ENCODE measurements at regions not wholly inside any gene's neighbourhood (a gene's known extent, or its start where the extent isn't known, plus 50 kb on each side); places are given as distances from the start of the nearest gene placed in this dataset.

DNA sequence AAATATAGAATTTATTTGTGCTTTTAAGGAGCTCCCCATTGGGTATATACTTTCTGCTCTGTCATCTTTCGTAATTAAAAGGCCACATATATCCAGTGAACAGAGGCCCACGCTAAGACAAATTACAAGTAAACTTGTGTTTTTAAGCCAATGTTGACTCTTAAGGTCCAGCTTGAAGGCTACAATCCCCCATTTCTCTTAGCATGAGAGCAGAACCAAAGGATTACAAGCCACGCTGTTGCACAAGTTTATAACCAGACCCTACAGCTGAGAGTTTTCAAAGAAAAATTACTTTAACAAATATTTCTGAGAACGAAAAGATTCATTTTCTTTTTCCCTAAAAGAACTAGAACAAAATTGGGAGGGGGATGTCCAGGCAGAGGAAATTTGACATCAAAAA lies 471.0 kb downstream of the TXNL1 start:
- no peak overlapping the region for H3K27ac ChIP-seq (ENCODE audit: low read length)
- H3K79me2 ChIP-seq (ENCODE audit: insufficient read depth, low read length), result no peaks in the 10 kb centered on the region
- H2AFZ ChIP-seq (ENCODE audit: low read depth, low read length), result no peak overlapping the region
- no peaks in the 10 kb centered on the region for H3K9me3 ChIP-seq (ENCODE audit: insufficient read depth, low read length, severe bottlenecking)
- H3K4me2 ChIP-seq (ENCODE audit: insufficient read depth, low read length), result no peak overlapping the region
- no peaks in the 10 kb centered on the region for H4K20me1 ChIP-seq (ENCODE audit: insufficient read depth, low read length)
- ATAC-seq (ENCODE audit: insufficient read depth, low read depth) (no peak), DNase-seq (no peak)
- no peaks in the 10 kb centered on the region for H3K36me3 ChIP-seq (ENCODE audit: insufficient read depth, low read length)
- TF ChIP-seq EZH2 (IDR thresholded peaks at IDR 0.05; ENCODE audit: borderline replicate concordance, low read depth, low read length, severe bottlenecking), result no peak
- TF ChIP-seq, protein P1, sequence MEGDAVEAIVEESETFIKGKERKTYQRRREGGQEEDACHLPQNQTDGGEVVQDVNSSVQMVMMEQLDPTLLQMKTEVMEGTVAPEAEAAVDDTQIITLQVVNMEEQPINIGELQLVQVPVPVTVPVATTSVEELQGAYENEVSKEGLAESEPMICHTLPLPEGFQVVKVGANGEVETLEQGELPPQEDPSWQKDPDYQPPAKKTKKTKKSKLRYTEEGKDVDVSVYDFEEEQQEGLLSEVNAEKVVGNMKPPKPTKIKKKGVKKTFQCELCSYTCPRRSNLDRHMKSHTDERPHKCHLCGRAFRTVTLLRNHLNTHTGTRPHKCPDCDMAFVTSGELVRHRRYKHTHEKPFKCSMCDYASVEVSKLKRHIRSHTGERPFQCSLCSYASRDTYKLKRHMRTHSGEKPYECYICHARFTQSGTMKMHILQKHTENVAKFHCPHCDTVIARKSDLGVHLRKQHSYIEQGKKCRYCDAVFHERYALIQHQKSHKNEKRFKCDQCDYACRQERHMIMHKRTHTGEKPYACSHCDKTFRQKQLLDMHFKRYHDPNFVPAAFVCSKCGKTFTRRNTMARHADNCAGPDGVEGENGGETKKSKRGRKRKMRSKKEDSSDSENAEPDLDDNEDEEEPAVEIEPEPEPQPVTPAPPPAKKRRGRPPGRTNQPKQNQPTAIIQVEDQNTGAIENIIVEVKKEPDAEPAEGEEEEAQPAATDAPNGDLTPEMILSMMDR (IDR thresholded peaks at IDR 0.05; ENCODE audit: borderline replicate concordance, extremely low read depth, low read length, poor library complexity, severe bottlenecking), result no peak
- H3K4me3 ChIP-seq (ENCODE audit: low read depth in 1 of 2, low read length in 2 of 2), result no peak overlapping the region
- no peaks in the 10 kb centered on the region for H3K27me3 ChIP-seq (ENCODE audit: insufficient read depth, low read length, poor library complexity)
- no peaks in the 10 kb centered on the region for H3K4me1 ChIP-seq (ENCODE audit: insufficient read depth, low read length)
- no peak overlapping the region for H3K9ac ChIP-seq (ENCODE audit: low read depth, low read length)

- Histone ChIP-seq H3K4me3 (ENCODE audit: low read depth in 1 of 2, low read length in 2 of 2) (no peak overlapping the region), H4K20me1 (ENCODE audit: insufficient read depth, low read length) (no peaks in the 10 kb centered on the region), H3K9ac (ENCODE audit: low read depth, low read length) (no peak overlapping the region), H3K27ac (ENCODE audit: low read length) (no peak overlapping the region), H2AFZ (ENCODE audit: low read depth, low read length) (no peak overlapping the region), H3K4me1 (ENCODE audit: insufficient read depth, low read length) (no peaks in the 10 kb centered on the region), H3K79me2 (ENCODE audit: insufficient read depth, low read length) (no peaks in the 10 kb centered on the region), H3K27me3 (ENCODE audit: insufficient read depth, low read length, poor library complexity) (no peaks in the 10 kb centered on the region), H3K4me2 (ENCODE audit: insufficient read depth, low read length) (no peak overlapping the region), H3K9me3 (ENCODE audit: insufficient read depth, low read length, severe bottlenecking) (no peaks in the 10 kb centered on the region), H3K36me3 (ENCODE audit: insufficient read depth, low read length) (no peaks in the 10 kb centered on the region)
- TF ChIP-seq, protein P1 (IDR thresholded peaks at IDR 0.05; ENCODE audit: borderline replicate concordance, extremely low read depth, low read length, poor library complexity, severe bottlenecking), result no peak
- no peak for TF ChIP-seq EZH2 (IDR thresholded peaks at IDR 0.05; ENCODE audit: borderline replicate concordance, low read depth, low read length, severe bottlenecking)
- no peak for ATAC-seq (ENCODE audit: insufficient read depth, low read depth)
- no peak for DNase-seq
These were observed 471.5 kb downstream of the TXNL1 start for GRCh38 chr18:56166914-56167313.

GRCh38 chr18:56165601-56166355 lies 472.6 kb downstream of the TXNL1 start:
- Histone ChIP-seq H3K27ac (ENCODE audit: low read length) (no peak overlapping the region), H4K20me1 (ENCODE audit: insufficient read depth, low read length) (no peaks in the 10 kb centered on the region), H3K4me3 (ENCODE audit: low read depth in 1 of 2, low read length in 2 of 2) (no peak overlapping the region), H2AFZ (ENCODE audit: low read depth, low read length) (no peak overlapping the region), H3K4me2 (ENCODE audit: insufficient read depth, low read length) (no peak overlapping the region), H3K79me2 (ENCODE audit: insufficient read depth, low read length) (no peaks in the 10 kb centered on the region), H3K4me1 (ENCODE audit: insufficient read depth, low read length) (no peaks in the 10 kb centered on the region), H3K9ac (ENCODE audit: low read depth, low read length) (no peak overlapping the region), H3K9me3 (ENCODE audit: insufficient read depth, low read length, severe bottlenecking) (no peaks in the 10 kb centered on the region), H3K27me3 (ENCODE audit: insufficient read depth, low read length, poor library complexity) (no peaks in the 10 kb centered on the region), H3K36me3 (ENCODE audit: insufficient read depth, low read length) (no peaks in the 10 kb centered on the region)
- no peak for ATAC-seq (ENCODE audit: insufficient read depth, low read depth)
- TF ChIP-seq, protein P1 (IDR thresholded peaks at IDR 0.05; ENCODE audit: borderline replicate concordance, extremely low read depth, low read length, poor library complexity, severe bottlenecking), result no peak
- no peak for TF ChIP-seq EZH2 (IDR thresholded peaks at IDR 0.05; ENCODE audit: borderline replicate concordance, low read depth, low read length, severe bottlenecking)
- no peak for DNase-seq
